Ammon's horn (tissue), 1 donor: ENCODE measurements at regions not wholly inside any gene's neighbourhood (a gene's known extent, or its start where the extent isn't known, plus 50 kb on each side); places are given as distances from the start of the nearest gene placed in this dataset.

Experiments used
- DNase-seq: peaks from one replicate; pipeline ENCODE4 v3.0.0-alpha.2; 2016; ENCODE audit warnings: low spot score

DNA sequence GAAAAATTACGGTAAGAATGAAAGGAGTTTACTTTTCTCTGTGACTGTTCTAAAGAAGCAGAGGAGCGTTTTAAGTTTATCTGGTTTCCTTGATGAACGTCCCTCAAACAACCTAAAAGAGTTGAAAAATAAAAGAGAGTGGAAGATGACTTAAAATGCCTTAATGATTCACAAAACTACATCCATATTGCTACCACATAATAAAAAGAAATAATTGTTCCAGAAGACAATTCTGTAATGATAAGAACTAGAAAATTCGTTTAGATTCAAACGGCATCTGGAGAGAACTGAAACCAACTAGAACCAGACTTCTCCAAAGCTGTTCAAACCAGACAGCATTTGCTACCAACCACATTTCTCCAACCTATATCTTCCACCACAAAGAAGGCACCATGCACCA lies 68.1 kb downstream of the TEKT4 start:
- no peak for DNase-seq

DNA sequence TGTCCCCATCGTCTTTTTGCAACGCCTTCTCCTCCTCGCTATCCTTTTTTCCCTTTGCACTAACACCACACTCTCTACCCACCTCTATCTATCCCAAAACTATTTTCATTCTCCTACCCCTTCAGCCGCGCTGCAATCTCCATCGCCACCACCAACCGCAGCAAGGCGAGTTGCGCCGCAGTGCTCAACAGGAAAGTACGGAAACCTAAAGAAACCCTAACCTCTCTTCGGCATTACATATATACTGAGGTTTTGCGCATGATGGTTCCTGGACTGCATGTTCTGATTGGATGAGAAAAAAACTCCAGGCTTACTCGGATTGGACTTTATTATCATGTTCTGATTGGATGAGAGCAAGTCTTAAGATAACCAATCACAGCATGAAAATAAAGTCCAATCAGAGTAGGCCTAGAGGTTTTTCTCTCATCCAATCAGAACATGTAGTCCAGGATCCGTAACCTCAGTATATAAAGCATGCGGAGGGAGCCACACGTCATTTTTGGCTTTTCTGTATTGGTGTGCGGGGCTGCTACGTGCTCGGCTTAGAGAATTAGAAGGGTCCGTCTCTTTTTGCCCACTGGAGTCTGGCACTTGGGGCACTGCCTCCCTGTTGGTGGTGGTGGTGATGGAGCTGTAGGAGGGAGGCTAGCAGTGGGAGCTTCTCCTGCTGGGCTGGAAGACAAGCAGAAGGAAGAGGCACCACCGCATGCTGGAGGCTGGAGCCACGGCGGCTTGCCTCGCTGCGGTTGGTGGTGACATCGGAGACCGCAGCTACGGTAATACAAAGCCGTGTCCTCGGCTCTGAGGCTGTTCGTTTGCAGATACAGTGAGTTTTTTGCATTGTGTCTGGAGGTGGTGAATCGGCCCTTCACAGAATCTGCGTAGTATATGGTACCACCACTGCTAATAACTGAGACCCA lies 76.1 kb downstream of the TEKT4 start:
- DNase-seq, result no peak

DNA sequence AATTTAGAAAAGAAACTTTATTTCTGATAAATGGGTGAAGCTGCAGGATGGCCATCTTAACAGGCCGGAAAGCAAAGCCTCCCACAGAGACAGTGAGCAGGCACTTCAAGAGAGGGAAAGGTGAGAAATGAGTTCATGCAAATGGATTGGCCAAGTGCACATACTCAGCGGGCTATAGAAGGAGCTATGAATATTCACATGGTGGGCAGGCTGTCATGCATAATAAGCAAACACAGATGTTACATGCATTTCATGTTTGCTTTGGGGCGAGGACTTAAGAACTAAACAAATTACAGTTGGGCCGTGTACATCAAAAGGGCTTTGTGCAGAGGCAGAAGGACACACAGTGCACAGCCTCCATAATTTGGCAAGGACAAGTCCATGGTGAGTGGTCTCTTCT lies 69.8 kb upstream of the MAL start:
- DNase-seq, result no peak

GRCh38 chr2:94956797-94957391 lies 68.6 kb upstream of the MAL start:
- peak; percentile 50 for DNase-seq

GRCh38 chr2:94958245-94958644 lies 67.3 kb upstream of the MAL start:
- no peak for DNase-seq

DNA sequence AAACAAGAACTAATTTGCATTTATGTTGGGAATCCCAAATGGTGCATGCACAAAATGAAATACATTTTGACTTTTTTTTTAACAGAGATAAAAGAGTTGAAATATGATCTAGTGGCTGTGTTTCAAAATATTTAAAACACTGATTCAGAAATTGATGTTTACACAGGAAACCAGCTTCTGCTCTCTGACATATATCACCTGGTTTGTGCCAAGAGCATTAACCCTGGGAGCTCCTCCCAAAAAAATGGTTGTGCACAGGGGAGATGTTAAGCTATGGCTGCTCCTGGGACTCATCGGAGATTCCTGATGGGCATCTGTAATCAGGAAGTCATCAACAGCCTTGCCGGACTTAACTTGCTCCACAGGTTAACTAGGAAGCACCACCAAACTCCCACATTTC lies 65.2 kb upstream of the MAL start:
- DNase-seq, result no peak

DNA sequence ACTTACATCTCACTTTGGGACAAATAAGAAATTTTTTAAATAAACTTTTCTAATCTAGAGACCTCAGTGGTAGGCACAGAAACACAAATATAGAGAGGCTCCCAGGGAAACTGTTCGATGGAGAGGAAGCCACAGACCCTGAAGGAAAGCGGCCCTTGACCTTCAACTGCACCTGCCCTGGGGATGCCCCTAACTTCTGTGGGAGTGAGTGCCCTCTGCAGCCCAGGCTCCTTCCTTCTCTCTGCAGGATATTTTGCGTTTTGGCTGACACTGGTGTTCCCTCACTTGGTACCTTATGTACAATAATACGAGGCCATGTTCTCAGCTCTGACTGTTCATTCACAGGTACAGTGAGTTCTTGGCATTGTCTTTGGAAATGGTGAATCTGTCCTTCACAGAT lies 64.8 kb upstream of the MAL start:
- DNase-seq, result no peak

DNA sequence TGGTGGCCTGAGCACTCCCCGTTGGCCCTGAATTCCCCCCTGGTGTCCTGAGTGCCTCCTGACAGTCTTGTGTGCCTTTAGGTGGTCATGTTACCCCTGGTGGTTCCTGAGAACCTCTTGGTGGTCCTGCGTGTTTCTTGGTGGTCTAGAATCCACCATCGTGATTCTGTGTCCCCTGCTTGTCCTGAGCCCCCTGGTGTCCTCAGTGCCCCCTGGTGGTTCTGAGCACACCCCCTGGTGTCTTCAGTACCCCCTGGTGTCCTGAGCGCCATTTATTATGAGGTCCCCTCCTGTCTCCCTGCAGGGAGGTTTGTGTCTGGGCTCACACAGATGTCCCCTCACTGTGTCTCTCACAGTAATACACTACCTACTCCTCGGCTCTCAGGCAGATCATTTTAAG lies 61.3 kb upstream of the MAL start:
- DNase-seq, result no peak

GRCh38 chr2:94966689-94967088 lies 58.8 kb upstream of the MAL start:
- DNase-seq, result no peak

DNA sequence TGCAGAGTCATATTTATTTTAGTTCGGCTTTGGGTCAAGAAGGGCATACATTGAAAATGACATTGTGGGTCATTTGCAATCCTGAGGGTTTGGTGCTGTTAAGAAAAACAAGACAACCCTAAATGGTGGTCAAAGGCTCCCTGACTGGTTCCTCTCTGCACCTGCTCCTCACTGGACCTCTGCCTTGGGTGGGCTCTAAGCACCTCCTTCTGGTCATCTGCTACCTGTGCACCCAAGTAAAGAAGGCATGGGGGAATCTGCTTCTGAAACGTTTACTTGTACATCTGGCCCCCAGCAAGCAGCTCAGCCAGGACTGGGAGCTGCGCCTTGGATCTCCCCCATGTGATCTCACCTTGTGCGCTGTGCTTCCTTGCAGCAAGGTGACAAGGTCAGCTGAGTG lies 55.2 kb upstream of the MAL start:
- DNase-seq, result no peak
